Testis (tissue), 2 donors: ENCODE measurements at regions not wholly inside any gene's neighbourhood (a gene's known extent, or its start where the extent isn't known, plus 50 kb on each side); places are given as distances from the start of the nearest gene placed in this dataset.
A peak's percentile ranks its signal among the peaks of the same experiment; 100 is the strongest.

Source experiments
- DNase-seq: peaks from one replicate; pipeline ENCODE4 v3.0.0-alpha.2; 2019
- H3K27ac ChIP-seq, 2 donors: fragments of 200-600 bp; sonication (generic); one replicate each; pipeline ENCODE4 v1.5.1; 2019
- H3K27me3 ChIP-seq: fragments of 200-600 bp; sonication (generic); one replicate; pipeline ENCODE4 v1.5.1; 2019
- H3K36me3 ChIP-seq: fragments of 200-600 bp; sonication (generic); one replicate; pipeline ENCODE4 v1.5.1; 2017; ENCODE audit warnings: low read depth; ENCODE audit errors: missing control alignments
- H3K4me1 ChIP-seq: fragments of 200-600 bp; sonication (generic); one replicate; pipeline ENCODE4 v1.5.1; 2019
- H3K4me3 ChIP-seq, 2 donors: fragments of 200-600 bp; sonication (generic); one replicate each; pipeline ENCODE4 v1.5.1; 2017 to 2019
- H3K9me3 ChIP-seq: fragments of 200-600 bp; sonication (generic); one replicate; pipeline ENCODE4 v1.5.1; 2017
- POLR2A ChIP-seq: fragments of 450-650 bp; IDR thresholded peaks from one replicate; pipeline ENCODE4 v1.6.1; 2017; ENCODE audit warnings: antibody characterized with exemption, mild to moderate bottlenecking, moderate library complexity
- WGBS, 2 donors: methylation state at CpG; one replicate each; pipeline ENCODE4 v1.1.5; 2018; 5-methylcytosine and 5-hydroxymethylcytosine counted together
- intact Hi-C: fragments of 100-400 bp; cut with DNase I; formaldehyde crosslinking; loops from one replicate; pipeline ENCODE4 v1.15.1; 2023; ENCODE audit warnings: low total_unique reads
- TF ChIP-seq, protein P1 (sequence below), 3 experiments: fragments of 450-650 bp in 2 of 3; fragments of 200-600 bp in 1 of 3; sonication (generic) in 1 of 3; IDR thresholded peaks; one replicate each; pipeline ENCODE4 v1.5.1; 2016 to 2019; ENCODE audit warnings: antibody characterized with exemption in 3 of 3, mild to moderate bottlenecking in 2 of 3, moderate library complexity in 1 of 3

- no peak overlapping the region for H3K27ac ChIP-seq
- H3K27me3 ChIP-seq: no peaks in the 10 kb centered on the region
- H3K9me3 ChIP-seq: no peaks in the 10 kb centered on the region
- no peak overlapping the region for H3K4me3 ChIP-seq
- no peak for TF ChIP-seq POLR2A
- TF ChIP-seq, protein P1, sequence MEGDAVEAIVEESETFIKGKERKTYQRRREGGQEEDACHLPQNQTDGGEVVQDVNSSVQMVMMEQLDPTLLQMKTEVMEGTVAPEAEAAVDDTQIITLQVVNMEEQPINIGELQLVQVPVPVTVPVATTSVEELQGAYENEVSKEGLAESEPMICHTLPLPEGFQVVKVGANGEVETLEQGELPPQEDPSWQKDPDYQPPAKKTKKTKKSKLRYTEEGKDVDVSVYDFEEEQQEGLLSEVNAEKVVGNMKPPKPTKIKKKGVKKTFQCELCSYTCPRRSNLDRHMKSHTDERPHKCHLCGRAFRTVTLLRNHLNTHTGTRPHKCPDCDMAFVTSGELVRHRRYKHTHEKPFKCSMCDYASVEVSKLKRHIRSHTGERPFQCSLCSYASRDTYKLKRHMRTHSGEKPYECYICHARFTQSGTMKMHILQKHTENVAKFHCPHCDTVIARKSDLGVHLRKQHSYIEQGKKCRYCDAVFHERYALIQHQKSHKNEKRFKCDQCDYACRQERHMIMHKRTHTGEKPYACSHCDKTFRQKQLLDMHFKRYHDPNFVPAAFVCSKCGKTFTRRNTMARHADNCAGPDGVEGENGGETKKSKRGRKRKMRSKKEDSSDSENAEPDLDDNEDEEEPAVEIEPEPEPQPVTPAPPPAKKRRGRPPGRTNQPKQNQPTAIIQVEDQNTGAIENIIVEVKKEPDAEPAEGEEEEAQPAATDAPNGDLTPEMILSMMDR (IDR thresholded peaks at IDR 0.05): no peak
- no peak for DNase-seq
- no peaks in the 10 kb centered on the region for H3K36me3 ChIP-seq
- intact Hi-C loops: no loop called here
- no peaks in the 10 kb centered on the region for H3K4me1 ChIP-seq
- WGBS, 2 donors: 67 to 78% methylated on average over 11 of the region's 11 CpGs
These were observed 452.7 kb upstream of the TMPO start for GRCh38 chr12:98062464-98063245.

DNA sequence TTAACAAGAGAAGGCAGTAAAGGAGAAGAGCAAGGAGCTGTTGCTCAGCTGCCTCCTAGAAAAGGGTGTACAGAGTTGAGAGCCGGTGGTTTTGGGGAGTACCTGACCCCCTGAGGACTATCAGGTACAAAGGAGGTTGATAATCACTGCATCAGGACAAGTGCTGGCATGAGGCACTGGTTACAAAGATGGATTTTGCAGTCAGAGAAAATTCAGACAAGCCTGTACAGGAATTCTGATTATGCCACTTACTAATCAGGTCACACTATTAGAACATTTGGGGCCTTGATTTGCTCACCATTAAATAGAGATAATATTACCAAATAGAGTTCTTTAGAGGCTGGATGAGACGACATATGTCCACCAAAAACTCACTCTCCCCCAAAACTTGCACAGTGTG is 450.9 kb upstream of the TMPO start:
- WGBS, 2 donors: 82 to 90% methylated on average over 2 of the region's 2 CpGs

GRCh38 chr12:98067795-98068194 is 447.6 kb upstream of the TMPO start:
- no peak for DNase-seq
- Histone ChIP-seq H3K4me1 (no peaks in the 10 kb centered on the region), H3K27ac (no peak overlapping the region), H3K4me3 (no peak overlapping the region), H3K27me3 (no peaks in the 10 kb centered on the region), H3K9me3 (no peaks in the 10 kb centered on the region), H3K36me3 (no peaks in the 10 kb centered on the region)
- intact Hi-C loops: no loop called here
- WGBS, 2 donors: 61 to 79% methylated on average over 7 of the region's 7 CpGs
- TF ChIP-seq, protein P1 (IDR thresholded peaks at IDR 0.05): no peak
- no peak for TF ChIP-seq POLR2A

More for the DNA sequence above, 450.9 kb upstream of the TMPO start:
- Histone ChIP-seq H3K4me1 (no peaks in the 10 kb centered on the region), H3K9me3 (no peaks in the 10 kb centered on the region), H3K27ac (no peak overlapping the region), H3K27me3 (no peaks in the 10 kb centered on the region), H3K4me3 (no peak overlapping the region), H3K36me3 (no peaks in the 10 kb centered on the region)
- DNase-seq: no peak
- intact Hi-C loops: no loop called here
- no peak for TF ChIP-seq POLR2A
- TF ChIP-seq, protein P1 (IDR thresholded peaks at IDR 0.05): no peak

DNA sequence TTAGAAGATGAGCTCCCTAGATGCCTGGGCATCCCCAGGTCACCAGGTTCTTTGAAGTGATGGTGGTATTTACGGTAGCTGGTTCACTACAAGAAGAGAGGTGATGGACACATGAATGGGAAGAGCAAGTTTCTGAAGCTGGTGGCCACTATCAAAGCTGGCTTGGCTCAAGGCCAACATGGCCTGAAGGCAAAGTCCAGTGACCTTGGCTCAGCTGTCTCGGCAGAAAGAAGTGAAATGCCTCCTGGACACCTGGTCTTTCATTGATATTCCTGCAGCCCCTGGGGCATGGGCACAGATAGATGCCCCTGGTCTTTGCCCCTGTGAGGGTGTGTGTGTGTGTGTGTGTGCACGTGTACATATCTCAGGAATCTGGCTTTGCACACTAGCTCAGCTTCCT is 441.8 kb upstream of the TMPO start:
- H3K4me1 ChIP-seq: no peaks in the 10 kb centered on the region
- TF ChIP-seq, protein P1 (IDR thresholded peaks at IDR 0.05): no peak
- TF ChIP-seq POLR2A: no peak
- H3K27me3 ChIP-seq: no peaks in the 10 kb centered on the region
- intact Hi-C loops: no loop called here
- H3K27ac ChIP-seq: no peak overlapping the region
- H3K36me3 ChIP-seq: no peaks in the 10 kb centered on the region
- H3K4me3 ChIP-seq: no peak overlapping the region
- no peaks in the 10 kb centered on the region for H3K9me3 ChIP-seq
- WGBS, 2 donors: 65 to 72% methylated on average over 3 of the region's 3 CpGs
- peak; percentile 41 for DNase-seq

DNA sequence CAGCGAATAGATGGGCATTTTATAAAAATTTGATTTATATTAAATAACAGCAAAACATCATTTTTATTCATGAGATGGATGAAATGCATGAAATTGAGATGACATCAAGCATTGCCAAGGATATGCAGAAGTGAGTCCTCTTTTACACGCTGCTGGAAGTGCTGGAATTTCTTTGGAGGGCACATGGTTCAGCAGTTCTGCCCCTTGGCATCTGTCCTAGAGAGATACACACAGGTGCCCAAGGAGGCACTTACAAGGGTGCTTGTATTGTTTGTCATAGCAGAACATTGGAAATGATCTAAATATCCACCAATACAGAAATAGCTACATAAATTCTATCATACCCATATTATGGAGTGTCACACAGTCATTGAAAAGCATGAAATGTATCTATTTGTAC is 441.1 kb upstream of the TMPO start:
- intact Hi-C loops: no loop called here
- Histone ChIP-seq H3K36me3 (no peaks in the 10 kb centered on the region), H3K4me3 (no peak overlapping the region), H3K9me3 (no peaks in the 10 kb centered on the region), H3K27ac (no peak overlapping the region), H3K4me1 (no peaks in the 10 kb centered on the region), H3K27me3 (no peaks in the 10 kb centered on the region)
- no peak for DNase-seq
- 85 to 90% methylated on average over 2 of the region's 2 CpGs for WGBS, 2 donors
- no peak for TF ChIP-seq POLR2A
- TF ChIP-seq, protein P1 (IDR thresholded peaks at IDR 0.05): no peak
